ENCODE measurements at regions not wholly inside any gene's neighbourhood (a gene's known extent, or its start where the extent isn't known, plus 50 kb on each side); places are given as distances from the start of the nearest gene placed in this dataset.

GRCh38 chr17:79527306-79527705 is 83.5 kb downstream of the RBFOX3 start:
- TF ChIP-seq REST (IDR thresholded peaks at IDR 0.05) = no peak
- no peak for TF ChIP-seq EP300 (IDR thresholded peaks at IDR 0.05)
- TF ChIP-seq CHD4 (IDR thresholded peaks at IDR 0.05; ENCODE audit: borderline replicate concordance) = no peak
- TF ChIP-seq RCOR1 (IDR thresholded peaks at IDR 0.05; ENCODE audit: low read depth, low read length) = no peak
- no peak for TF ChIP-seq CTCF (IDR thresholded peaks at IDR 0.05)
- TF ChIP-seq MYC (IDR thresholded peaks at IDR 0.05; ENCODE audit: borderline replicate concordance, low read length) = no peak
- TF ChIP-seq CHD2 (IDR thresholded peaks at IDR 0.05; ENCODE audit: low read length, partially characterized antibody) = no peak
- TF ChIP-seq PHF8 (IDR thresholded peaks at IDR 0.05; ENCODE audit: borderline replicate concordance, low read depth) = no peak
- no peak for TF ChIP-seq USF2 (IDR thresholded peaks at IDR 0.05)
- no peak for TF ChIP-seq SMC3 (IDR thresholded peaks at IDR 0.05)
- TF ChIP-seq POLR2A (IDR thresholded peaks at IDR 0.05; ENCODE audit: low read length) = no peak
- no peak for TF ChIP-seq HDAC2 (IDR thresholded peaks at IDR 0.05)
- no peak for TF ChIP-seq NFE2L2 (conservative IDR thresholded peaks at IDR 0.05; ENCODE audit: low read length)
- no peak for TF ChIP-seq HMGXB4 (CRISPR knock-in tag; IDR thresholded peaks at IDR 0.05; ENCODE audit: borderline replicate concordance)

Data from A549 (cell line).